ENCODE measurements at regions not wholly inside any gene's neighbourhood (a gene's known extent, or its start where the extent isn't known, plus 50 kb on each side); places are given as distances from the start of the nearest gene placed in this dataset.
"Not testable (repeated sequence)": the region's sequence is repeated elsewhere in the genome, so short reads cannot be mapped to it uniquely, and the experiment has no call there.

DNA sequence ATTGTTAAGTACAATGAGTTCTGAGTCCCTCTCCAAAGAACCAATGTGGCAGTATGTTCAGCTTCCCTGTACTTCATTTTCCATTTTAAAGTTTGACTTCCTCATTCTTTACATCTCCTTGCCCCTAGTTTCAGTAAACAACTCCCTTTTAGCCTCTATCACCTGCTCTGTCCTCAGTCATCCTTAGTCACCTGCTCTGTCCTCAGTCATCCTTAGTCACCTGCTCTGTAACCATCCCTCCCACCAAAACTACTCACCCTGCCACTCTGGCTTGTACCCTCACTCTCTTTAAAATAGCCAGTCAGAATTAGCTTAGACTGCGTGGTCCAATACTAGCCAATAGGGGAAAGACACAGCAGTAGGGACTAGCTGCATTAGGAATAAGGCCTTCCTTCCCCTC lies 259.9 kb upstream of the TBL1XR1 start:
- not testable (repeated sequence) for DNase-seq

DNA sequence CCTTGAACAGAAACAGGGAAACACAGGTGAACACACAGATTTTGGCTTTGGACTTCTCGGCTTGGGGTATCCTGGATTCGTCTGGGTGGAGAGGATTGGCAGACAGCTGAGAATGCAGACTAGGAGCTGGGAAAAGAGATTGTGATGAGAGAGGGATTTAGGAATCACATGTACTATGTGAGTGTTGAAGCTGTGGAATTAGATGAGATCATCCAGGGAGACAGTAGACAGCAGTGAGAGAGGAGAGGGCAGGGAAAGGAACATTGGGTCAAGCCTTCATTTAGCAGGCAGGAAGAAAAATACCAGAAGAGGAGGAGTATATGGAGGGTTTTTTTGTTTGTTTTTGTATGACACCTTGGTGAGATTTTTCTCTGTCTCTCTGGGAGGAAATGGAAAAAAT lies 262.1 kb upstream of the TBL1XR1 start:
- DNase-seq: no peak

DNA sequence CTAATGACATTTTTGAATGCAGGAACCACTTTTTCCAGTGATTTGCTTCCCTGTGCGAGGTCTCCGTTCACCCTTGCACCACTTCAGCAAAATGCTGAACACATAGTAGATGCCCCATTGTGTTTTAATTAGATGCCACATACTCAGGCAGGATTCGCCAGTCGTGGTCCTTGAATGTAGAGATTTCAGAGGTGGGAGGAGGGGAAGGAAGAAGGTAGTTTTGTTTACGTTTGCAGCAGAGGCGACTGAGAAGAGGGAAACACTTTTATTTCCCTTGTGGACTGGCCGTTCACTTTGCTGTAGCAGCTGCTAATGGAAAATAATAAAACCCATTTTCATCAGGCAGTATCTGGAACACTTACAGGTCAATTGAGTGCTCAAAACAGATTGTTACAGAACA lies 262.8 kb upstream of the TBL1XR1 start:
- no peak for DNase-seq

DNA sequence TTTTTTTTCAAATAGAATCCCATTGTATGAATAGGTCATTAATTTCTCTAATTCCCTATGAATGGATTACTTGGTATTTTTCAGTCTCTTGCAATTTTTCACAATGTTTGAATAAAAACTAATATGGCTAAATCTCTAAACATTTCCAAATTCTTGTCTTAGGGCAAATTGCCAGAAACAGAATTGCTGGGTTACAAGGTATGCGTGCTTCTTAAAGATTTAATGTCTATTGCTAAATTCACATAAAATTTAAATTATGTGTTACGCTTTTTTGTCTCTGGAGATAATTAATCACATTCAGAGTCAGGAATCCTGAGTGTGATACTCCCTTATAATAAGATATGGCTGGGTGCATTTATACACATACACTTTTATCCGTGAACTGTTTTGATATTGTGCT lies 264.5 kb upstream of the TBL1XR1 start:
- DNase-seq: no peak

DNA sequence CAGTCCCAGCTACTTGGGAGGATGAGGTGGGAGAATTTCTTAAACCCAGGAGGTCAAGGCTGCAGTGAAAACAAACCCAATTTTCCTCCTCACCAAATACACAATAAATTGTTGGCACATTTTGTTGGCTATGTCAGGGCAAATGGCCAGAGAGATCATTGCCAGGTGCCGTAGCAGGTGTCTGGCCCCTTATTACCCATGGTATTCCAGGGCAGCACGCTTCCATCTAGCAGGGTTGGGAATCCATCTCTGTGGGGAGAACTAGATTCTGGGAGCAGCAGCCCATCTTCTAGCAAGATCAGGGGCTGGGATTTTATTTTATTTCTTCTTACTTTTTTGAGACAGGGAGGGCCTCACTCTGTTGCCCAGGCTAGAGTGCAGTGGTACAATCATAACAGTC lies 266.1 kb upstream of the TBL1XR1 start:
- not testable (repeated sequence) for DNase-seq

DNA sequence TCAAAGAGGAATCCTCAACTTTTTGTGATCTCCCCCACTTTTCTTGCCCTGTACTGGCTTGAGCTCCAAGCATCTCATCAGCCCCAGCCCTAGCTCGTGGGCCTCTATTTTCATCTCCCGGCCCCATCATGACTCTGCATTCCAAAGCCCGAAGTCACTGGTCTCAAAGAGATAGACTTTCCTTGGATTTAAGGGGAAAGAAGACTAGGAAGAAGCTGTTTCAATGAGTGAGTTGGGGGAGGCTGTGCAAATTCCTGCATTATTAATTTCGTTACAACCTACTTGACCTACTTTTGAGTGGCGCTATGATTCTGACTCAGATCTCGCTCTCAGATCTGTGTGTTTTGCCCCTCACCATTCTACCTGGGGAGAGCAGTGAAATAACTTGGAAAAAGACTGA lies 266.6 kb upstream of the TBL1XR1 start:
- no peak for DNase-seq

DNA sequence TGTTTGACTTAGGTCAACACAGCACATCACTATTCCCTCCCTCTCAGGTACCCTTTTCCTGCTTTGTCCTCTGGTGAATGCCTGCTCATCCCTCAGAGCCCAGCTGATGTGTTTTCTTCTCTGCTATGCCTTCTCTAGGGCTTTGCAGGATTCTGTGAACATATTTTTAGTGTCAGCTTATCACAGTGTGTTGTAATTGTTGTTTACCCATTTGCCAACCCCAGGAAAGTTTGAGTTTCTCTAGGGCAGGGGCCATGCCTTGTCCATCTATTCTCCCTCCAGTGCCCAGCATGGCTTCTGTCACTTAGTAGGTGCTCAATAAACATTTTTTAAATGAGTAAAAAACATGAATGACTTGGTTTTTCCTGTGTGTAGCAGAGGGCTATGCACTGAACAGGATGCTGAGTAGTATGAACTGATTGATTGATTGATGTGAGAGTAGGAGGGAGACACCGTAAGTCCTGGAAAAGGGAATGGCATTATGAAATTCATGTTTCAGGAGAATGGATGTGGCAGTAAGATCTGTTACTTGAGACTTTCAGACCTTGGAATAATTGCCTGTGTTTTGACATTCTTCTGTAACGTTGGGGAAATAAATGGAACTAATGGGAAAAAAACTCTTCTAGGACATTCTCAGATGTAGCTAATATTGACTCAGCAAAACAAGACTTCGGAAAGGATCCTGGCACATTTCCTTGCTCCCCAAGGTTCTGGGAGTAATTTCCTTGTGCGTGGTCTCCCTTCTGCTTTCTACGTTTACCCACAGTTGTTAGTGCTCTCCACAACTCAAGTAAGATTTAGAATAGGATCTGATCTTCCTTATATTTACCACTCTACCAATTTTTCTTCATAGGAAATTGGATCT lies 267.3 kb upstream of the TBL1XR1 start:
- no peak for DNase-seq

DNA sequence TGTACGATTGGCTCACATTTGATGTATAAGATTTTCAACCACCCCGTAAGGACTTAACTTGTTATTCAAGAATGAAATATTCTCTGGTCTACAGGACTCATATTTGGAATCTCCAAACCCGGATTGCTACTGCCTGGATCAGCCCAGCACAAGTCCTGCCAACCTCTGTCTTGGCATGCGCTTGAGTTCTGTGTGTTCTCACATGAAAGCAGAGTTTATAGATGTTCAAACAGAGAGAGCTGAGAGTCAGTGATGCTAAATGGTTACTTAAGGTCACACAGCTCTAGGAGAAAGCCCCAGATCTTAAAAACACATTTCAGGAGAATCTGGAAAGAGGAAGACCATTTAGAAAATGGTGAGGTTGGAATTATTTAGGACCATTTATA lies 268.0 kb upstream of the TBL1XR1 start:
- no peak for DNase-seq

DNA sequence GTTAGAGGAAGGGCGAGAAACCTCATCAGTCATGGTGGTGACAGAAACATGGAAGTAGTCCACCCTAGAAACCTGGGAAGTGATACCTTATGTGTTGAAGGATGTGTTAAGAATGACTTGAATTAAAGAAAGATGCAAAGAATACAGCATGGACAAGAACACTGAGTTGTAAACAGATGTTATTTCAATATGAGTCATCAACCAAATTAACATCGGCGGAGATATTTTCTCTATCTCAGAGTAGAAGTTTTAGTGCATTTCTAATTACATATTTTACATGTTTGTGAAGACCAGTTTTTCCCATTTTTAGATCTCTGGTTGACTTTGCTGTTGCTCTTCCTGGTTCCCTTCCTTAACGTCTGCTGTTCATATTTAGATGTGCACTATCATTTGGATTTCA lies 268.8 kb upstream of the TBL1XR1 start:
- no peak for DNase-seq

DNA sequence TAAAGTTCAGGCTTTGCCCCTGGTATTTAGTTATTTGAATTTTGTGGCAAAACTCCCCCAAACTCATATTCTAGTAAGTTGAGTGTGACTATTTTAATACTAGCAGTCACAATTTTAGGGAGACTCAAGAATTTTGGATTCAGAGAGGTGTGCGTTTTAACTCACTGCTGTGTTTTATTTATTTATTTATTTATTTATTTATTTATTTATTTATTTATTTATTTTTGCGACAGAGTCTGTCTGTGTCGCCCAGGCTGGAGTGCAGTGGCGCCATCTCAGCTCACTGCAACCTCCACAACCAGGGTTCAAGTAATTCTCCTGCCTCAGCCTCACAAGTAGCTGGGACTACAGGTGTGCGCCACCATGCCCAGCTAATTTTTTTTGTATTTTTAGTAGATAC lies 269.3 kb upstream of the TBL1XR1 start:
- DNase-seq: not testable (repeated sequence)

DNA sequence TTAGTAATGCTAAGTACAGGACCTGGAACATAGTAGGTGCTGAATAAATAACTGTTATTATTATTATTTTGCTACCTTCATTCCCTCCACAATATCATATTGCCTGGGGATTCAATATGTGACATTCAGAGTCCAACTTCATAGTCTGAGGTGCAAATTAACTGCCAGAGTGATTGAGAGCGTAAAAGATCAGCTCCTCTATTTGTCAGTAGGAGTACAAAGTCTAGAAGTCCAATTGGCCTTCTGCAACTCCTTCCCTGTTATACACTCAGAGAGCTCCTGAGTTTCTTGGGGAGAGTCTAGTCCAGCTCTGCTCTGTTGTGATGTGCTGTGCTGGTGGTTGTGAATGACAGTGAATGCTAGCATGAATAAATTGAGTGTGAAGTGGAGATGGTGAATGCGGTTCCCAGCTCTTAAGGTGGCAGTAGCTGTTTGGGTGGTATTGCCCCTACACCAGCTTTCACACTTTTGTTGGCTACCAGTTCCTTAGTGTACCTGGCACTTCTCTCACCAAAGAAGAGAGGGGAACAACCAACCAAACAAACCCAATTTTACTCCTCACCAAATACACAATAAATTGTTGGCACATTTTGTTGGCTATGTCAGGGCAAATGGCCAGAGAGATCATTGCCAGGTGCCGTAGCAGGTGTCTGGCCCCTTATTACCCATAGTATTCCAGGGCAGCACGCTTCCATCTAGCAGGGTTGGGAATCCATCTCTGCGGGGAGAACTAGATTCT lies 270.1 kb upstream of the TBL1XR1 start:
- DNase-seq: no peak

DNA sequence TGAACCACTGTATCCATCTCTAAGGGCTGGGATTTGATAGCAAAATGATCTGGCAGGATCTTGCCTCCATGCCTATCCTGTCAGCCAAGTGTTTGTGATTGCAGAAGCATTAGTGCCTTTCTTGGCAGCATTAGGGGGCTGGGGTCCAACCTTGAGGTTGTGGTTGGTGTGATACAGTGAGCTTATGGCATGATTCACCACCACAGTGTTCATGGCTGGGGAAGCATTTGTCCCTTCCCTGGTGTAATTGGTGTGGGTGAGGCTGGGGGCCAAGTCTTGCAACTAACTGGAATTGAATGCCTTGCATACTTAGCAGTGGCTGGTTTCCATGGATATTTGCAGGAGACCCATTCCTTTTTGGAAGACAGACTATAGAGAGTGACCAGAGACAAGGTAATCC lies 271.0 kb upstream of the TBL1XR1 start:
- DNase-seq: no peak

DNA sequence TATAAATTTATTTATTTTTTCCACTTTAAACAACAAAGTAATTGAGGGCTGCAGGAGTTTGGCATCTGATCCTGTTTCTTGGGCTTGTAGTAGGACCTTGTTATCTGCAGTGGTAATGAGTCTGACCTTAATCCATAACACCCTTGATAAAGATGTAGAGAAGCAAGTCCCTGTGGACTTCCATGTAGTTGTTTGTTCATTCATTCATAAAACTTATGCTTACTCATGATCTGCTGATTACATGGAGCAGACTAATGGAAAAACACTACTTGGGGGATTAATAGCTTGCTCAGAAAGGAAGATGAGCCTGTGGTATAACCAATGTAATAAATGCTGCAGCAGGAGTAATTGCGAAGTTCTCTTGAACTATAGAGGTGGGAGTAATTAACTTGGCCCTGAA lies 271.5 kb upstream of the TBL1XR1 start:
- DNase-seq: no peak

DNA sequence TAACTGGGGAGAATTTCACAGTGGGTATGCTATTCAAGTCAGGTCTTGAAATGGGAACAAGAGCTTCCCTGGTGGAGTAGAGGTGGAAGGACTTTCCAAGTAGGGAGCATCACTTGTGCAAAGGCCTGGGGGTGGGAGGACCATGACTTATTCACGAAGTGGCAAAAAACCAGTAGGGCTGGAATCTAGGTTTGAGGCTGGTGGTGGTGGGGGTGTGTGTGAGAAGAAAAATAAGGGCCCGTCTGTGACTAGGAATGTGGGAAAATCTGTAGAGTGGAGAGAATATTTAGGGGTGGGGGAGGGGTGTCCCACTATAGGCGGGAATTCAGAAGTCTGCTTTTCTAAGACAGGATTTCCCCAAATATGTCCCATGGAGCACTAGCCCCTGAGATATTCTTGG lies 271.9 kb upstream of the TBL1XR1 start:
- DNase-seq: no peak

DNA sequence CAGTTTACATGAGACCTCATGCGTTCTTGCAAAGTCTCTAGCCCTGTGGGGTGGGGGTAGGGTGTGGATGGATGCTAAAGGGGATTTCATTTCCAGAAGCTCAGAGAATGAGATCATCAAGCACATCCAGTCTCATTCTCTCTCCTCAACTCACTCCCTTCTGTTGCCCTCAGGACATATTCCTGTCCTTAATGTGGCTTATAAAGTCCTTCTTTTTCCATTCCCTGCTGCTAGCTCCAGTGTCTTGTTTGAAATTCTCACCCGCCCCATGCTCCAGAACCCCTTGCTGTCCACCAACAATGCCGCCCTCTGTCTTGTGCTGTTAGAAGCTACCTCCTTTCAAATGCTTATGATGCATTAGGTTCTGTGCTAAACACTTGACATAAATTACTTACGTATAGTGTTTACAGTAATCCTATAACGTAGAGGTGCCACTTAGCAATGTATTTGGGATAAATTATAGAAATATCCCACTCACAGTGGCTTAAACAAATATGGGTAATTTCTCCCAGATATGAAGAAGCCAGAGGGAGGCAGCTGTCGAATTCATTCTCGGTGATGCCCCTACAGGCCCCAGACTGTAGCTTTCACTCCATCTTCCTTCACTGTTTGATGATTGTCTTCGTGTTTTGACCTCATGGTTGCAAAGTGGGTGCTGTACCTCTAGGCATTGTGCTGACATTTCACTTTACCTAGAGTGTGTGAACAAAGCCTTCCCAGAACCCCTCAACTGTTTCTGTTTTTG lies 273.1 kb upstream of the TBL1XR1 start:
- no peak for DNase-seq

DNA sequence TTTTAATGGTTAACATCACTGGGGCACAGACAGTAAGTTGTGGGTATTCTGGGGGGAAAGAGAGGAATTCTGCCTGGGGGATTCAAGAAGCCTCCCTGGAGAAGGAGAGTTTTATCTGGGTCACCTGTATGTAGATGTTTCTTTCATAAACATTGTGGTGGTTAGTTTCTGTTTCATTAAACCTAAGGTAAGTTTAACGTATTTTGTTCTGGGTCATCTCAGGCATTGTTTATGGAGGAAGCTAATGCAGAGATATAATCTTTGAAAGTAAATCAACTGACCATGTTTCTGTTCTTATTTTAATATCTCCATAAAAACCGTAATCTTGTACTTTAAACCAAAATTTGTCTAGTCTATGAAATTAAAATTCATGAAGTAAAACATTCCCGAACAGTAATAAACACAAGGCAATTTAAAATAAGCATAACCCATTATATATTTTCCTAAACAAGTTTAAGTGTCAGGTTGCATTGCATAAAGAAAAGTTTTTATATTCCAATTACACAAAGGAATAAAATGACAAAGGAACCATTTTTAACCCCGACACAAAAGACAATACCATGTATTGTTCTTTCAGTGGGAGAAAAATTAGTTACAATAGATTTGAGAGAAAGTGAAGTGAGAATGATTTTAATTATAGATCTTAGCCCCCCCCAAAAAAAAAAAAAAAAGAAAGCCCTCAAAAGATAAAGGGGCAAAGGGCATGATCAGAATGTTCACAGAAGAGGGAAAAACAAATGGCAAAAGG lies 274.6 kb upstream of the TBL1XR1 start:
- DNase-seq: no peak

DNA sequence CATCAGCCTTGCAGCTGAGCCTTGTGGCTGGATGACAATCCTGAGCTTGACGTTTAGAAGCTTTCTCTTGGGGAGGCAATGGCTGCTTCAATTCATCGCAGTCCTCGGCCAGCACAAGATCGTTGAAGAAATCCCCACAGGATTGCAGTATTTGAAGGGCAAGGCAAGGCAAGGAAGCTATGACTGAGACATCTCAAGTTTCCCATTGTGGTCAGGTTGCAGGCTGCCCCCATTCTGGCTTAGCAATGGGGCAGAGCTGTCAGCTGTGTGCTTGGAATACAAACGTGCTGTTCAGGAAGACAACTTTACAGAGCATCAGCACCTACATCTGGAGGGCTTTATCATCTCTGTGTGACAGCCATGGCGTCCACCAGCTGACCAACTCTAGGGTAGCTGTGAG lies 275.9 kb upstream of the TBL1XR1 start:
- DNase-seq: no peak

DNA sequence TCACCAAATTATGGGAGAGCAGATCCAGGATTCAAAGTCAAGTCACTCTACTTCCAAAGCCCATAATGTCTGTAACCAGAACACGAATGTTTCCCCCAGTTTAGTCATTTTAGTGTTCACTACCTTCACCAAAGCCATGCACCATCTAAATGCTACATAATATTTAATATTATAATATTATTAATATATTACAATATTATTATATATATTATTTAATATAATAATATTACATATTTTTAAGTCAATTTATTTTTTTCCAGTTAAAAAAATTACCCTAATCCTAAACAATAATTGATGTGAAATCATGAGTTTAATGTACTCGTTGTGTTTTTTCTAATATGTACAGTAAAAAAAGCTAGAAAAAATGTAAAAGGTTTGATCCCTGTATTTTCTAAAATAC lies 276.6 kb upstream of the TBL1XR1 start:
- no peak for DNase-seq

DNA sequence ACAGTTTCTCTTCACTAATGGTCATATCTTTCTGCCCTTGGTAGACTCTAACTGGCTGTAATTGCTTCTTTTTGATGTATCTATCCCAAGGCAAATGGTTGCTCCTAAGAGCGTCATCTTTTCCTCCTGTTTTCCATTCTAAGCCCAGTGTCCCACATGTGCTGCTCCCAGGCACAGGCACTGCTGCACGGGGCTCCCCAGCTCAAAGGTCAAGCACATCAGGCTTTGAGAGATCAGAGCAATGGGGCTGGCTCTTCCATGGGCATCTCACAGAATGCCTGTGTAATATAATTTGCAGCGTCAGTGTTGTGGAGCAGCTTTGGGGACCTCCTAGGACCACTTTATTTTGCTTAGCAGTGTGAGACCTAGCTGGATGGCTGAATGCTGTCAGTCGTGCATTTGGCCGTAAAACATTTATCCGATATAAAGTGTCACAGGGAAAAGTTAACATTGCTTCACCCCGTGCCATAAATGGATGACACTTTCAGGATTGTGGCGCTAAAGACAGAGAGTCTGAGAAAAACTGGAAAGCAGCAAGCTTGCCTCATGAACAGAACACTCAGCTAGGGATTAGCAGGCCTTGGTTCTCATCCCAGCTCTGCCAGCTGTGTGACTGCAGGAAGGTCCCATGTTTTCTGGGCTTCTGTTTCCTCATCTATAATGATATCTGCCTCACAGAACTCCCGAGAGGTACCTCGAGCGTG lies 277.5 kb upstream of the TBL1XR1 start:
- no peak for DNase-seq

DNA sequence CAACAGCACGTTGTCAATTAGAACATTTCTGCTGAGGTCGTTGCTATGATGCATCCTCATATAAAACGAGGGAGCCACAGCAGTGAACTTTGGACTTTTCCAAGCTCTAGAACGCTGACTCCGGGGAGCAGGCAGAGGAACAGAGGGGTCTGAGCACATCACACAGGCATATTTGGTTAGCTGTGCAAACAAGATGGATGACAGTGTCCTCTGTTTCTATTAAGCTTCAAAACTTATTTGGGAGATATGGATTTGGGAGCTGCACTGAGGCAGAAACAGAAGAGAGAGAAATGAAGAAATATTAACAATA lies 278.0 kb upstream of the TBL1XR1 start:
- DNase-seq: no peak

DNA sequence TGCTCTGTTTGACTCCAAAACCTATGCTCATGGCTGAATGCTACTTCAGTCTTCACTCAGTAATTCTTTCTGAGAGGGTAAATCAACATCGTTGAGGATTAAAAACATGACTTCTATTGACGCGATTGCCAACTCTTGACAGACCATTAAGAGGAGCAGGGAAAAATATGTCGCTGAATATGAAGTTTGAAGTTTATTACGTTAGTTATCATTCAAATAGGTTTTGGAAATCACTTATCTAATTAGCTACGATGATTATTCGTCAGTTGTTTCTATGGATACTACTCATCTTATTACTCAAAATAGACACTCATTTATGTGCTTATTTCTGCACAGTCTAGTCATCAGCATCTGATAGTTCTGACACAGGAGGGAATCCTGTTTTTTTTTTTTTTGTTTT lies 279.2 kb upstream of the TBL1XR1 start:
- DNase-seq: no peak

DNA sequence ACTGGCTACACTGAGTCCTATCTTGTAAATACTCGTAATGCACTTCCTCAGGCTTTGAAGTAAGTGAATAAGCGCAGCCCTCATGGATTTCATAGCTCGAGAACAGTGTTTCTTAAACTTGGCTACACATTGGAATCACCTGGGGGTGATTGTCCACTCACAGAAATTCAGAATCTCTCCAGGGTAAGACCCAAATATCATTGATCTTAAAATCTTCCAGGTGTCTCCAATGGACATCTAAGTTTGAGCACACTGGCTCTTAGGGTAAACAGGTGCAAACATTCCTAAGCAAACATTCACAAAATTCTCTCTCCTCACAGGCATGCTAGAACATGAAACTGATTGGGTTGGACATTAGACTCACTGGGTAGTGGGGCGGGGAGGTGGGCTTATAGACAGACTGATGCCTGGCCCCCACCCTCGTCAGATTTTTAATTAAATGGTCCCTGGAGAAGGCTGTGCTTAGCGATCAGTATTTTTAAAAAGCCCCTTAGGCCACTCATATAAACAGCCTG lies 279.7 kb upstream of the TBL1XR1 start:
- DNase-seq: no peak

Measured in left kidney (tissue), 1 donor.